ENCODE measurements at regions not wholly inside any gene's neighbourhood (a gene's known extent, or its start where the extent isn't known, plus 50 kb on each side); places are given as distances from the start of the nearest gene placed in this dataset.
"Not testable (repeated sequence)": the region's sequence is repeated elsewhere in the genome, so short reads cannot be mapped to it uniquely, and the experiment has no call there.

- not testable (repeated sequence) for DNase-seq (ENCODE audit: low read depth)
Measured at GRCh38 chr16:6736302-6736701, 596.3 kb upstream of the RBFOX1 start.

- DNase-seq (ENCODE audit: low read depth): no peak
Measured at GRCh38 chr16:6735631-6736030, 597.0 kb upstream of the RBFOX1 start.

DNA sequence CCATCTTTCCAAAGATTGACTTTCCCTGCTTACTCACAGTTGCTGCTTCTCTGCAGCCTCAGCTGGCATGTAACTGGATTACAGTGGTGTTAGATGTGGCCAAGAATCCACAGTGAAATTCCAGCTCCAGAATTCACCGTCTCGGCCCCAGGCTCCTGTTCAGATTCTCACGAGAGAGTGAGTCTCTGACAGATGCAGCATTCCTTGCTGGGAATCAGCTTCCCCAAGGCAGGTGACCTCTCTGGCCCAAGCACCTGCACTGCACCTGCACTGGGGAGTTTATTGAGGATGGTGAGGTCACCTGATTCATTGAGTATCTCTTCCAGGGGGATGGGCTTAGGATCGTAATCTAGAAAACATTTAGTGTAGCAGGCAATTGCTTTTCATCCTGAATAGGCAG, 600.5 kb upstream of the RBFOX1 start:
- DNase-seq (ENCODE audit: low read depth): no peak

- DNase-seq (ENCODE audit: low read depth): no peak
Measured at GRCh38 chr16:6728381-6728780, 604.3 kb upstream of the RBFOX1 start.

- DNase-seq (ENCODE audit: low read depth): no peak
Measured at GRCh38 chr16:6726621-6727020, 606.0 kb upstream of the RBFOX1 start.

- no peak for DNase-seq (ENCODE audit: low read depth)
Measured at GRCh38 chr16:6725634-6726331, 606.9 kb upstream of the RBFOX1 start.

GRCh38 chr16:6725206-6725605, 607.4 kb upstream of the RBFOX1 start:
- DNase-seq (ENCODE audit: low read depth): not testable (repeated sequence)

- no peak for DNase-seq (ENCODE audit: low read depth)
Measured at GRCh38 chr16:6722786-6723185, 609.9 kb upstream of the RBFOX1 start.

DNA sequence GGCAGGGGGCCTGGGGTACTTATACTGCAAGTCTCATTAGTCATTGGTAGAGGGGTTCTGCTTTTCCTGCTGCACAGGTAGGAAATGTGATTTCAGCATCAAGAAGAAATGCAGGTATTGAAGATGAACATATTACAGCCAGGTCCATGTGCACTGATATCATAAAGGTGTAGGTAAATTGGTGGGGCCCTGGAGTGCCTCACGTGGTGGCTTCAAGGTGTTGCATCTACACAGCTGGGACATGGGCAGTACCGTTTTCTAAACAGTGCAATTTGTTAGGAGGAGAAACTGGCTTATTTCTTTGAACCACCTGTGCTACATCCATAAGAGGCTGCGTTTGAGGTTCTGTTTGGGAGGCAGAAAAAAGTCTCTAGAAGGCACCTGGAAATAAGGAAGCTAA, 618.1 kb upstream of the RBFOX1 start:
- DNase-seq (ENCODE audit: low read depth): no peak

DNA sequence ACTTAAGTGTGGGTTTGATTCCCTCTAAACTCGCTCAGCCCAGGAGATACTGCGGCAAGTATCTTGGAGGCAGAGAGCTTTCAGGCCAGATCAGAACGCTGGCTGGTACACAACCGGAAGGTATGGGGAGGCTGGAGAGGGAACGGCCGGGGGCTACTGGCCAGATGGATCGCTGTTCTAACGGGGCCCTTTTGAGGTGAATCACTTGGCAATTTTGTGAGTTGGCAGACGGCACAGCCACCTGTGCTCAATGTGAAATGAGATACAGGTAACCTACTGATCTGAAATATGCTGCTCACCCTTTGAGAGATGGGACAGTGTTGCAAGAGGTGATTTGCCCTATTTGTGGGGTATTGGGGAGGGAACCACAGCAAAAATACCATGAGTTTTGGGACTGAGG, 622.9 kb upstream of the RBFOX1 start:
- DNase-seq (ENCODE audit: low read depth): no peak

- no peak for DNase-seq (ENCODE audit: low read depth)
Measured at GRCh38 chr16:6708576-6709215, 623.9 kb upstream of the RBFOX1 start.

- no peak for DNase-seq (ENCODE audit: low read depth)
Measured at GRCh38 chr16:6704306-6704930, 628.2 kb upstream of the RBFOX1 start.

GRCh38 chr16:6701096-6701495, 631.5 kb upstream of the RBFOX1 start:
- DNase-seq (ENCODE audit: low read depth): no peak

GRCh38 chr16:6698548-6698947, 634.1 kb upstream of the RBFOX1 start:
- DNase-seq (ENCODE audit: low read depth): no peak

DNA sequence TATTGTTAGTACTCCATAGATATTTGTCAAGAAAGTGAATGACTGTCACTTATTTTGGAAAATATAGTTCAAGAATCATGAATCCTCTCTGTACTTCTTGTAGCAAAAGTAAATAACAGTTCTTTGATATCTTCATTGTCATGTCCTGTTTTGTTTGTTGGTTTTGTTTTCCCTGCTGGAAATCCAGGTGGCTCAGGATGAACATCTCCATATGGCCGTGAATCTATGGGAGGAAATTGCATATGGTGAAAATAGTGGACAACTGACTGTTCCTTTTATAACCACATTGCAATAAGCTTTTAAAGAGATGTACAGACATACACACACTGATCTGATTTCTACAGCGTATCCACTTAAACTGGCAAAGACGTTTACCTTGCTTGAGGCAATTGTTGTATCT, 637.0 kb upstream of the RBFOX1 start:
- DNase-seq (ENCODE audit: low read depth): no peak

GRCh38 chr16:6694636-6695035, 638.0 kb upstream of the RBFOX1 start:
- DNase-seq (ENCODE audit: low read depth): no peak

- DNase-seq (ENCODE audit: low read depth): not testable (repeated sequence)
Measured at GRCh38 chr16:6693418-6693817, 639.2 kb upstream of the RBFOX1 start.

- DNase-seq (ENCODE audit: low read depth): no peak
Measured at GRCh38 chr16:6692874-6693273, 639.8 kb upstream of the RBFOX1 start.

- DNase-seq (ENCODE audit: low read depth): no peak
Measured at GRCh38 chr16:6690741-6691140, 641.9 kb upstream of the RBFOX1 start.

DNA sequence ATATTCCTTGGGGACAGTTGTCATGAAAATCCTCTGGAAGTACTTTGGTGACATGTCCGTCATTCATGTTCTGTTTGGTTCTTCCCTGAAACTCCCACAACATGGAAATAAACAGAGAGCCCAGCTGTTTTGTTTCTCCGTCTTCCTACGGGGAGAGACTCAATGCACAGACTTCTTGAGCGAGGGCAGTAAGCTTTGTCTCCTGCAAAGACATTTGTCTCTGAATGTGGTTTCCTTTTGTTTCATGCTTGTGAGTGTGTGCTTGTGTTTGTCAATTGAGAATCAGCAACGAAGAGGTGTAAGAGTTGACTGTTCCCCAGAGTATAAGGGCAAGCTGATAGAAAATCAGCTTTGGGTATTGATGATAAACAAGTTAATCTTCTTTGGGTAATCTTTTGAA, 643.0 kb upstream of the RBFOX1 start:
- no peak for DNase-seq (ENCODE audit: low read depth)

DNA sequence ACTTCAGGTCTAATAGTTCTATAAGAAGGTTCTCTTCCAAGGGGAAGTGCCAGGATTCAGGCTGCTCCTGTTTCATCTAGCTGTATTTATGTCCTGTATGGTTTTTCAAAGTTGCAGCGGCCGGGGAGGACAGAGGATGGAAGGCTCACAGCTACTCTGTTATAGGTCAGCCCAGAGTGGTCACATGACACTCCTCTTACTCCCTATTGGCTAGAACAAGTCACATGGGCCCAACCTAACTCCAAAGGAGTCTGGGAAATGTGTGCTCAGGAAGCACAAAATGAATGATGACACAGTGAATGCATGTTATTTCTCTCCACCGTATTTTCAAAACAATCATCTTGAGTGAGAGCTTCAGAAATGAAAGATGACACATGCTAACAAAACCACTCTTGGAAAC, 645.1 kb upstream of the RBFOX1 start:
- DNase-seq (ENCODE audit: low read depth): no peak

- peak; percentile 26 for DNase-seq (ENCODE audit: low read depth)
Measured at GRCh38 chr16:6684076-6684673, 648.5 kb upstream of the RBFOX1 start.
